ENCODE measurements at regions not wholly inside any gene's neighbourhood (a gene's known extent, or its start where the extent isn't known, plus 50 kb on each side); places are given as distances from the start of the nearest gene placed in this dataset.

GRCh38 chr3:26763723-26764122 is 141.2 kb downstream of the LRRC3B start:
- no peak overlapping the region for H3K4me3 ChIP-seq (ENCODE audit: low read depth, low read length)

GRCh38 chr3:26766031-26766430 is 143.5 kb downstream of the LRRC3B start:
- no peaks in the 10 kb centered on the region for H3K36me3 ChIP-seq (ENCODE audit: insufficient read depth, low read length)
- no peaks in the 10 kb centered on the region for H3K4me1 ChIP-seq (ENCODE audit: control insufficient read depth, insufficient read depth, low read length, unreplicated experiment)
- no peaks in the 10 kb centered on the region for H3K79me2 ChIP-seq (ENCODE audit: control insufficient read depth, insufficient read depth, low read length, unreplicated experiment)
- H3K27ac ChIP-seq (ENCODE audit: low read depth, low read length): no peak overlapping the region
- H3K27me3 ChIP-seq (ENCODE audit: insufficient read depth, low read length): no peaks in the 10 kb centered on the region
- no peak overlapping the region for H2AFZ ChIP-seq (ENCODE audit: low read length, unreplicated experiment)
- H3K4me3 ChIP-seq (ENCODE audit: low read depth, low read length): no peak overlapping the region

More at GRCh38 chr3:26763723-26764122, 141.2 kb downstream of the LRRC3B start:
- no peak overlapping the region for H2AFZ ChIP-seq (ENCODE audit: low read length, unreplicated experiment)
- no peaks in the 10 kb centered on the region for H3K79me2 ChIP-seq (ENCODE audit: control insufficient read depth, insufficient read depth, low read length, unreplicated experiment)
- no peaks in the 10 kb centered on the region for H3K4me1 ChIP-seq (ENCODE audit: control insufficient read depth, insufficient read depth, low read length, unreplicated experiment)
- no peaks in the 10 kb centered on the region for H3K27me3 ChIP-seq (ENCODE audit: insufficient read depth, low read length)
- H3K36me3 ChIP-seq (ENCODE audit: insufficient read depth, low read length): no peaks in the 10 kb centered on the region
- H3K27ac ChIP-seq (ENCODE audit: low read depth, low read length): no peak overlapping the region

- Histone ChIP-seq H2AFZ (ENCODE audit: low read length, unreplicated experiment) (no peak overlapping the region), H3K4me3 (ENCODE audit: low read depth, low read length) (no peak overlapping the region), H3K27ac (ENCODE audit: low read depth, low read length) (no peak overlapping the region), H3K36me3 (ENCODE audit: insufficient read depth, low read length) (no peaks in the 10 kb centered on the region), H3K27me3 (ENCODE audit: insufficient read depth, low read length) (no peaks in the 10 kb centered on the region), H3K79me2 (ENCODE audit: control insufficient read depth, insufficient read depth, low read length, unreplicated experiment) (no peaks in the 10 kb centered on the region), H3K4me1 (ENCODE audit: control insufficient read depth, insufficient read depth, low read length, unreplicated experiment) (no peaks in the 10 kb centered on the region)
Measured at GRCh38 chr3:26768068-26768651, 145.6 kb downstream of the LRRC3B start.

- Histone ChIP-seq H3K4me3 (ENCODE audit: low read depth, low read length) (no peak overlapping the region), H3K36me3 (ENCODE audit: insufficient read depth, low read length) (no peaks in the 10 kb centered on the region), H2AFZ (ENCODE audit: low read length, unreplicated experiment) (no peak overlapping the region), H3K27me3 (ENCODE audit: insufficient read depth, low read length) (no peaks in the 10 kb centered on the region), H3K4me1 (ENCODE audit: control insufficient read depth, insufficient read depth, low read length, unreplicated experiment) (no peaks in the 10 kb centered on the region), H3K27ac (ENCODE audit: low read depth, low read length) (no peak overlapping the region), H3K79me2 (ENCODE audit: control insufficient read depth, insufficient read depth, low read length, unreplicated experiment) (no peaks in the 10 kb centered on the region)
Measured at GRCh38 chr3:26799679-26800317, 177.2 kb downstream of the LRRC3B start.

GRCh38 chr3:26807272-26807671 is 184.7 kb downstream of the LRRC3B start:
- H3K27me3 ChIP-seq (ENCODE audit: insufficient read depth, low read length): no peaks in the 10 kb centered on the region
- no peak overlapping the region for H3K4me3 ChIP-seq (ENCODE audit: low read depth, low read length)
- no peaks in the 10 kb centered on the region for H3K4me1 ChIP-seq (ENCODE audit: control insufficient read depth, insufficient read depth, low read length, unreplicated experiment)
- no peak overlapping the region for H3K27ac ChIP-seq (ENCODE audit: low read depth, low read length)
- no peaks in the 10 kb centered on the region for H3K79me2 ChIP-seq (ENCODE audit: control insufficient read depth, insufficient read depth, low read length, unreplicated experiment)
- H3K36me3 ChIP-seq (ENCODE audit: insufficient read depth, low read length): no peaks in the 10 kb centered on the region
- no peak overlapping the region for H2AFZ ChIP-seq (ENCODE audit: low read length, unreplicated experiment)

- Histone ChIP-seq H3K4me1 (ENCODE audit: control insufficient read depth, insufficient read depth, low read length, unreplicated experiment) (no peaks in the 10 kb centered on the region), H2AFZ (ENCODE audit: low read length, unreplicated experiment) (no peak overlapping the region), H3K36me3 (ENCODE audit: insufficient read depth, low read length) (no peaks in the 10 kb centered on the region), H3K4me3 (ENCODE audit: low read depth, low read length) (no peak overlapping the region), H3K27ac (ENCODE audit: low read depth, low read length) (no peak overlapping the region), H3K27me3 (ENCODE audit: insufficient read depth, low read length) (no peaks in the 10 kb centered on the region), H3K79me2 (ENCODE audit: control insufficient read depth, insufficient read depth, low read length, unreplicated experiment) (no peaks in the 10 kb centered on the region)
Measured at GRCh38 chr3:26825454-26825853, 202.9 kb downstream of the LRRC3B start.

- no peak overlapping the region for H2AFZ ChIP-seq (ENCODE audit: low read length, unreplicated experiment)
- H3K27ac ChIP-seq (ENCODE audit: low read depth, low read length): no peak overlapping the region
- no peak overlapping the region for H3K4me3 ChIP-seq (ENCODE audit: low read depth, low read length)
- H3K36me3 ChIP-seq (ENCODE audit: insufficient read depth, low read length): no peaks in the 10 kb centered on the region
- H3K79me2 ChIP-seq (ENCODE audit: control insufficient read depth, insufficient read depth, low read length, unreplicated experiment): no peaks in the 10 kb centered on the region
- no peaks in the 10 kb centered on the region for H3K27me3 ChIP-seq (ENCODE audit: insufficient read depth, low read length)
- no peaks in the 10 kb centered on the region for H3K4me1 ChIP-seq (ENCODE audit: control insufficient read depth, insufficient read depth, low read length, unreplicated experiment)
Measured at GRCh38 chr3:26827169-26827568, 204.6 kb downstream of the LRRC3B start.

- H3K27ac ChIP-seq (ENCODE audit: low read depth, low read length): no peak overlapping the region
- no peak overlapping the region for H2AFZ ChIP-seq (ENCODE audit: low read length, unreplicated experiment)
- no peak overlapping the region for H3K4me3 ChIP-seq (ENCODE audit: low read depth, low read length)
- no peaks in the 10 kb centered on the region for H3K36me3 ChIP-seq (ENCODE audit: insufficient read depth, low read length)
- no peaks in the 10 kb centered on the region for H3K4me1 ChIP-seq (ENCODE audit: control insufficient read depth, insufficient read depth, low read length, unreplicated experiment)
- H3K79me2 ChIP-seq (ENCODE audit: control insufficient read depth, insufficient read depth, low read length, unreplicated experiment): no peaks in the 10 kb centered on the region
- H3K27me3 ChIP-seq (ENCODE audit: insufficient read depth, low read length): no peaks in the 10 kb centered on the region
Measured at GRCh38 chr3:26838026-26838425, 215.5 kb downstream of the LRRC3B start.

GRCh38 chr3:26839001-26839400 is 216.4 kb downstream of the LRRC3B start:
- Histone ChIP-seq H3K4me3 (ENCODE audit: low read depth, low read length) (no peak overlapping the region), H3K79me2 (ENCODE audit: control insufficient read depth, insufficient read depth, low read length, unreplicated experiment) (no peaks in the 10 kb centered on the region), H2AFZ (ENCODE audit: low read length, unreplicated experiment) (no peak overlapping the region), H3K27ac (ENCODE audit: low read depth, low read length) (no peak overlapping the region), H3K36me3 (ENCODE audit: insufficient read depth, low read length) (no peaks in the 10 kb centered on the region), H3K4me1 (ENCODE audit: control insufficient read depth, insufficient read depth, low read length, unreplicated experiment) (no peaks in the 10 kb centered on the region), H3K27me3 (ENCODE audit: insufficient read depth, low read length) (no peaks in the 10 kb centered on the region)

- no peaks in the 10 kb centered on the region for H3K4me1 ChIP-seq (ENCODE audit: control insufficient read depth, insufficient read depth, low read length, unreplicated experiment)
- H3K79me2 ChIP-seq (ENCODE audit: control insufficient read depth, insufficient read depth, low read length, unreplicated experiment): no peaks in the 10 kb centered on the region
- no peak overlapping the region for H2AFZ ChIP-seq (ENCODE audit: low read length, unreplicated experiment)
- H3K36me3 ChIP-seq (ENCODE audit: insufficient read depth, low read length): no peaks in the 10 kb centered on the region
- no peak overlapping the region for H3K27ac ChIP-seq (ENCODE audit: low read depth, low read length)
- no peak overlapping the region for H3K4me3 ChIP-seq (ENCODE audit: low read depth, low read length)
- H3K27me3 ChIP-seq (ENCODE audit: insufficient read depth, low read length): no peaks in the 10 kb centered on the region
Measured at GRCh38 chr3:26840272-26840870, 217.8 kb downstream of the LRRC3B start.

GRCh38 chr3:26845194-26845593 is 222.6 kb downstream of the LRRC3B start:
- H3K27me3 ChIP-seq (ENCODE audit: insufficient read depth, low read length): no peaks in the 10 kb centered on the region
- no peak overlapping the region for H3K27ac ChIP-seq (ENCODE audit: low read depth, low read length)
- H3K79me2 ChIP-seq (ENCODE audit: control insufficient read depth, insufficient read depth, low read length, unreplicated experiment): no peaks in the 10 kb centered on the region
- H3K4me1 ChIP-seq (ENCODE audit: control insufficient read depth, insufficient read depth, low read length, unreplicated experiment): no peaks in the 10 kb centered on the region
- H3K4me3 ChIP-seq (ENCODE audit: low read depth, low read length): no peak overlapping the region
- no peaks in the 10 kb centered on the region for H3K36me3 ChIP-seq (ENCODE audit: insufficient read depth, low read length)
- H2AFZ ChIP-seq (ENCODE audit: low read length, unreplicated experiment): no peak overlapping the region

Measured in ACC112 (cell line).